ENCODE measurements at regions not wholly inside any gene's neighbourhood (a gene's known extent, or its start where the extent isn't known, plus 50 kb on each side); places are given as distances from the start of the nearest gene placed in this dataset.

GRCh38 chr7:56686276-56686859 is 445.9 kb downstream of the ZNF479 start:
- no peak for TF ChIP-seq CTCF (IDR thresholded peaks at IDR 0.05)
- TF ChIP-seq POLR2A (IDR thresholded peaks at IDR 0.05): no peak

All from Peyer's patch (tissue), 4 donors.